ENCODE measurements at regions not wholly inside any gene's neighbourhood (a gene's known extent, or its start where the extent isn't known, plus 50 kb on each side); places are given as distances from the start of the nearest gene placed in this dataset.

DNA sequence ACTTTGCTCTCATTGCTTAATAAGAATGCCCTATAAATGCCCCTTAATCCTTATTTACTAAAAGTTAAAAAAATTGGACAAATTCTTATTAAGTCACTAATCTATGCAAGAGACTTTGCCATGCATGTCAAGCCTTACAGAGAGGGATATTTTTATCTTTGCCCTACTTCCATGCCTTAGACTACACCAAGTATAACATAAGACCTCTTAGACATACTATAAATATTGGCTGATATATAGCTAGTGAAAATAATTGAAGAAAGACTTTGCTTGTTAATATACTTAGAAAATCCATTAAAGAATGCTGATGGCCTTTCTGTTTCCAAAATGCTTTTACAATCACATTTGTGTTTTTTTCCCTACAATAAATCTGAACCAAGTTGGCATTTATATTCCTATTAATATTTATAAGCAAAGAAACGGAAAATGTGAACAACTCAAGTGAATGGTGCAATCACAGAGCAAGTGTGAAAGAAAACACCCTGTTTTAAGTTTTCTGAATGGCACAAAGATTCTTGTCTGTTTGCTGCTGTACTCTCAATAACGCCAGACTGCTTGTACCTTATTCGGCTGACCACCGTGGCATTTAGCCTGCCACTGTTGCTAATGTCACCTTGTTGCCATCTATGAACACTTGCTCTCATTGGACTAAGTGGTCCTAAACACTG lies 105.0 kb downstream of the MC4R start (continued):
- TF ChIP-seq, protein P1, sequence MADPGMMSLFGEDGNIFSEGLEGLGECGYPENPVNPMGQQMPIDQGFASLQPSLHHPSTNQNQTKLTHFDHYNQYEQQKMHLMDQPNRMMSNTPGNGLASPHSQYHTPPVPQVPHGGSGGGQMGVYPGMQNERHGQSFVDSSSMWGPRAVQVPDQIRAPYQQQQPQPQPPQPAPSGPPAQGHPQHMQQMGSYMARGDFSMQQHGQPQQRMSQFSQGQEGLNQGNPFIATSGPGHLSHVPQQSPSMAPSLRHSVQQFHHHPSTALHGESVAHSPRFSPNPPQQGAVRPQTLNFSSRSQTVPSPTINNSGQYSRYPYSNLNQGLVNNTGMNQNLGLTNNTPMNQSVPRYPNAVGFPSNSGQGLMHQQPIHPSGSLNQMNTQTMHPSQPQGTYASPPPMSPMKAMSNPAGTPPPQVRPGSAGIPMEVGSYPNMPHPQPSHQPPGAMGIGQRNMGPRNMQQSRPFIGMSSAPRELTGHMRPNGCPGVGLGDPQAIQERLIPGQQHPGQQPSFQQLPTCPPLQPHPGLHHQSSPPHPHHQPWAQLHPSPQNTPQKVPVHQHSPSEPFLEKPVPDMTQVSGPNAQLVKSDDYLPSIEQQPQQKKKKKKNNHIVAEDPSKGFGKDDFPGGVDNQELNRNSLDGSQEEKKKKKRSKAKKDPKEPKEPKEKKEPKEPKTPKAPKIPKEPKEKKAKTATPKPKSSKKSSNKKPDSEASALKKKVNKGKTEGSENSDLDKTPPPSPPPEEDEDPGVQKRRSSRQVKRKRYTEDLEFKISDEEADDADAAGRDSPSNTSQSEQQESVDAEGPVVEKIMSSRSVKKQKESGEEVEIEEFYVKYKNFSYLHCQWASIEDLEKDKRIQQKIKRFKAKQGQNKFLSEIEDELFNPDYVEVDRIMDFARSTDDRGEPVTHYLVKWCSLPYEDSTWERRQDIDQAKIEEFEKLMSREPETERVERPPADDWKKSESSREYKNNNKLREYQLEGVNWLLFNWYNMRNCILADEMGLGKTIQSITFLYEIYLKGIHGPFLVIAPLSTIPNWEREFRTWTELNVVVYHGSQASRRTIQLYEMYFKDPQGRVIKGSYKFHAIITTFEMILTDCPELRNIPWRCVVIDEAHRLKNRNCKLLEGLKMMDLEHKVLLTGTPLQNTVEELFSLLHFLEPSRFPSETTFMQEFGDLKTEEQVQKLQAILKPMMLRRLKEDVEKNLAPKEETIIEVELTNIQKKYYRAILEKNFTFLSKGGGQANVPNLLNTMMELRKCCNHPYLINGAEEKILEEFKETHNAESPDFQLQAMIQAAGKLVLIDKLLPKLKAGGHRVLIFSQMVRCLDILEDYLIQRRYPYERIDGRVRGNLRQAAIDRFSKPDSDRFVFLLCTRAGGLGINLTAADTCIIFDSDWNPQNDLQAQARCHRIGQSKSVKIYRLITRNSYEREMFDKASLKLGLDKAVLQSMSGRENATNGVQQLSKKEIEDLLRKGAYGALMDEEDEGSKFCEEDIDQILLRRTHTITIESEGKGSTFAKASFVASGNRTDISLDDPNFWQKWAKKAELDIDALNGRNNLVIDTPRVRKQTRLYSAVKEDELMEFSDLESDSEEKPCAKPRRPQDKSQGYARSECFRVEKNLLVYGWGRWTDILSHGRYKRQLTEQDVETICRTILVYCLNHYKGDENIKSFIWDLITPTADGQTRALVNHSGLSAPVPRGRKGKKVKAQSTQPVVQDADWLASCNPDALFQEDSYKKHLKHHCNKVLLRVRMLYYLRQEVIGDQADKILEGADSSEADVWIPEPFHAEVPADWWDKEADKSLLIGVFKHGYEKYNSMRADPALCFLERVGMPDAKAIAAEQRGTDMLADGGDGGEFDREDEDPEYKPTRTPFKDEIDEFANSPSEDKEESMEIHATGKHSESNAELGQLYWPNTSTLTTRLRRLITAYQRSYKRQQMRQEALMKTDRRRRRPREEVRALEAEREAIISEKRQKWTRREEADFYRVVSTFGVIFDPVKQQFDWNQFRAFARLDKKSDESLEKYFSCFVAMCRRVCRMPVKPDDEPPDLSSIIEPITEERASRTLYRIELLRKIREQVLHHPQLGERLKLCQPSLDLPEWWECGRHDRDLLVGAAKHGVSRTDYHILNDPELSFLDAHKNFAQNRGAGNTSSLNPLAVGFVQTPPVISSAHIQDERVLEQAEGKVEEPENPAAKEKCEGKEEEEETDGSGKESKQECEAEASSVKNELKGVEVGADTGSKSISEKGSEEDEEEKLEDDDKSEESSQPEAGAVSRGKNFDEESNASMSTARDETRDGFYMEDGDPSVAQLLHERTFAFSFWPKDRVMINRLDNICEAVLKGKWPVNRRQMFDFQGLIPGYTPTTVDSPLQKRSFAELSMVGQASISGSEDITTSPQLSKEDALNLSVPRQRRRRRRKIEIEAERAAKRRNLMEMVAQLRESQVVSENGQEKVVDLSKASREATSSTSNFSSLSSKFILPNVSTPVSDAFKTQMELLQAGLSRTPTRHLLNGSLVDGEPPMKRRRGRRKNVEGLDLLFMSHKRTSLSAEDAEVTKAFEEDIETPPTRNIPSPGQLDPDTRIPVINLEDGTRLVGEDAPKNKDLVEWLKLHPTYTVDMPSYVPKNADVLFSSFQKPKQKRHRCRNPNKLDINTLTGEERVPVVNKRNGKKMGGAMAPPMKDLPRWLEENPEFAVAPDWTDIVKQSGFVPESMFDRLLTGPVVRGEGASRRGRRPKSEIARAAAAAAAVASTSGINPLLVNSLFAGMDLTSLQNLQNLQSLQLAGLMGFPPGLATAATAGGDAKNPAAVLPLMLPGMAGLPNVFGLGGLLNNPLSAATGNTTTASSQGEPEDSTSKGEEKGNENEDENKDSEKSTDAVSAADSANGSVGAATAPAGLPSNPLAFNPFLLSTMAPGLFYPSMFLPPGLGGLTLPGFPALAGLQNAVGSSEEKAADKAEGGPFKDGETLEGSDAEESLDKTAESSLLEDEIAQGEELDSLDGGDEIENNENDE (IDR thresholded peaks at IDR 0.05; ENCODE audit: insufficient replicate concordance, low read length), result no peak
- TF ChIP-seq CHD1 (IDR thresholded peaks at IDR 0.05; ENCODE audit: low read depth, low read length) (no peak), POLR2A (IDR thresholded peaks at IDR 0.05; ENCODE audit: control extremely low read depth in 1 of 2, low read depth in 2 of 2, low read length in 2 of 2) (no peak)
- TF ChIP-seq, protein P2, sequence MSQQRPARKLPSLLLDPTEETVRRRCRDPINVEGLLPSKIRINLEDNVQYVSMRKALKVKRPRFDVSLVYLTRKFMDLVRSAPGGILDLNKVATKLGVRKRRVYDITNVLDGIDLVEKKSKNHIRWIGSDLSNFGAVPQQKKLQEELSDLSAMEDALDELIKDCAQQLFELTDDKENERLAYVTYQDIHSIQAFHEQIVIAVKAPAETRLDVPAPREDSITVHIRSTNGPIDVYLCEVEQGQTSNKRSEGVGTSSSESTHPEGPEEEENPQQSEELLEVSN (IDR thresholded peaks at IDR 0.05), result no peak

All from H1 (cell line).